NCI-H1436 (cell line): ENCODE measurements at regions not wholly inside any gene's neighbourhood (a gene's known extent, or its start where the extent isn't known, plus 50 kb on each side); places are given as distances from the start of the nearest gene placed in this dataset.

Experiments
- DNase-seq: peaks from one replicate; lab custom pipeline; 2025; lab: John Stamatoyannopoulos, UW

GRCh38 chr5:71948206-71948605 lies 159.1 kb upstream of the MAP1B start:
- no peak for DNase-seq

GRCh38 chr5:71949772-71950171 lies 157.5 kb upstream of the MAP1B start:
- no peak for DNase-seq

DNA sequence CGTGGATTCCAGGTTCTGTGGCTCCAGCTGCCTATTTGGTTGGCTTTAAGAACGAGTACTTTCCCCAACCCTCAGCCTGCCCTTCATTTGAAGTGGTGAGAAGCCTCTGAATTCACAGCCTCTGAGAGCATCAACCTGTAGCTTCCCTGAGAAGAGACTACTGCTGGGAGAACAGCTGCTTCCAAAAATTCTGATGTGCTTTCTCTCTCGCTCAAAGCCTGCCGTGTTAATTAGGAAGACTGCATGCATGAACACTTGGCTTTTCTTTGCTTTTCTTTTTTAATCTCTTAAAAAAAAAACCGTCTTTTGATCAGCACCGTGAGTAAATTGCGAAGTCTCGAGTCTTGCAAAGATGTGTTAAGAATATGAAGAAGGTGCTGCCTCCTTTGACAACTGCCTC lies 153.4 kb upstream of the MAP1B start:
- no peak for DNase-seq

GRCh38 chr5:71954329-71954728 lies 152.9 kb upstream of the MAP1B start:
- no peak for DNase-seq

DNA sequence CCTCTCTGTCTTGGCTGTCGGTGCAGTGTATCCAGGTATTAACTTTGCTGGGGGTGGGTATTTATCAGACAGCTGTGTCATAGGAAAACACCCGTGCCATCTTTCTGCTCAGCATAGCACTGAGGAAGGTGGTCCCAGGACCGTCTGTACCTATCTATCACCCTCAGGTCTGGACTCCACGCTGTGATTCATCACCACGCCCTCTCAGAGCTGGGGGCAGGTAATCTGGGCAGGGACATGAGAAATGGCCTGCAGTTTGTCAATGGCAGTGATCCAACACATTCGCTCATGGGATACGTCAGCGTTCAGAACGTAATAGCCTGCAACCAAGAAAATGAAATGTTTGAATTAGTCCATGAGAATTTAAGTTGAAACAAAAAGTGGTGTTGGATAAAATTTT lies 151.6 kb upstream of the MAP1B start:
- peak; percentile 21 for DNase-seq

GRCh38 chr5:71957292-71957898 lies 149.9 kb upstream of the MAP1B start:
- DNase-seq = no peak

GRCh38 chr5:71960195-71960594 lies 147.1 kb upstream of the MAP1B start:
- no peak for DNase-seq

GRCh38 chr5:71961786-71962185 lies 145.5 kb upstream of the MAP1B start:
- no peak for DNase-seq

GRCh38 chr5:71969460-71969859 lies 137.8 kb upstream of the MAP1B start:
- DNase-seq = no peak

- no peak for DNase-seq
Measured at GRCh38 chr5:71971862-71972261, 135.4 kb upstream of the MAP1B start.

GRCh38 chr5:71972777-71973473 lies 134.3 kb upstream of the MAP1B start:
- DNase-seq = no peak

- DNase-seq = no peak
Measured at GRCh38 chr5:71973563-71973962, 133.7 kb upstream of the MAP1B start.

DNA sequence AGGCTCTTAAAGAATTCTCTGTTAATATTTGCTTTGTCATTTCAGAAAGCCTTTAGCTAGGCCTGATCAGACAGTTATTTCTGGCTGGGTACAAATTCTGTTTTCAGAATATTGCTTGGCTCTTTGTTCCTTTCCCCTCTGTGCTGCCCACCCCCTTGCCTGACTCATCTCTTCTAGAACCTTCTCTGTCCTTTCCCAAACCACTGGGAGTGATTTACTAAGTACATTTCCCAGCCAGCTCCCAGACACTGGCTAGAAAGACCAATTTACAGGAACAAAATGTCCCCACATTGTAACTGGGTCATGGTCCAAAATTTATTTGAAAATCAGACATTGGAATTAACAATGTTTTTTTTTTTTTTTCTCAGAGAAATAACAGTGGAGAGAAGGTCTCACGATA lies 133.1 kb upstream of the MAP1B start:
- no peak for DNase-seq

DNA sequence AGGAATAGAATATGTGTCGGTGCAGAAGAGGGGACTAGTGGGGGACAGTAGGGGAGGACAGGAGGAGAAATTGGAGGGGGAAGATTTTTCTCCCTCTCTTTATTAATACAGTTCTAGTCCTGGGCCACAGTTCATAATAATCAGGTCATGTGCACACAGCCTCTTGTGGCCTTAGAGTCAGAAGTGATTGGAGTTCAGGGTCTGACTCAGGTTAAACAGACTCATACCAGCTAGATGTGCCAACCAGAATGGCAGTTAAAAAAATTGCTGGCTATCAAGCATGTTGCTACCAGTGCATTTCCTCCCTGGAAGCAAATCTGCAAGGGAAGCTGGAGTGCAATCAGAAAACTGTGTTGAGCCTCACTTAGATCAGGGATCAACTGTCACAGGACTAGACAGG lies 132.7 kb upstream of the MAP1B start:
- DNase-seq = no peak

- DNase-seq = no peak
Measured at GRCh38 chr5:71976449-71976848, 130.8 kb upstream of the MAP1B start.

DNA sequence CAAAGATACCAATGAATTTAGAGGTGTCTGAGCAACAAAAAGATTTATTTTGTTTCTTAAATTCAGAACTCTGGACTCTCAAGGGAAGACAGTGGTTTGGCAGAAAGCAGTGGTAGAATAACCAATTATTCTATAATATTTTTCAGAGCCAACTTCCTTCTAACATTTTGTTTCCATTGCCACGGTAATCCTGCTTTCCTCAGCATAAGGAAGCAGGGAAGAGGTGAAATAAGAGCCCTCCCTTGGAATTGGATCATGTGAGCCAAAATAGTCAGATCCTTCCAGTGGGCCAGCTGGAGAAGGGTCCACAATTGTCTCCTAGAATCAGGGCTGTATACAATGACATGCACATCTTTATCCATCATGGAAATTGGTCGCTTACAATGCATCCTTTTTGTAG lies 130.0 kb upstream of the MAP1B start:
- no peak for DNase-seq

DNA sequence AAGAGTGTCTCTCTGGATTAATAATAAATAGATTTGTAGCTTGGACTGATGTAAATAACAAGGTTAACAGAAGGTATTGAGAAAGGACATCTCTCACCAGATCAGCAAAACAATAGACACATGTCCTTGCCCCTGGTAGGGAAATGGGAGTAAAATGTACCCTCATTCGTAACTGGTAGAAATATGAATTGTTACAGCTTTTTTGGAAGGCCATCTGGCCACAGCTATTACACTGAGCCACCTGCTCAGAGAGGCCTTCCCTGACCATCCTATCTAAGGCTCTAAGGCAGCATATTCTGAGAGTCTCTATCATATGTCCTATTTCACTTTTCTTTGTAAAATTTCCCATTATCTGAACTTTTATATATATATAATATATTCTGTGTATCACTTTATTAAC lies 129.1 kb upstream of the MAP1B start:
- DNase-seq = no peak

- no peak for DNase-seq
Measured at GRCh38 chr5:71982717-71983395, 124.4 kb upstream of the MAP1B start.

- DNase-seq = no peak
Measured at GRCh38 chr5:71986101-71986500, 121.2 kb upstream of the MAP1B start.

GRCh38 chr5:71988808-71989207 lies 118.5 kb upstream of the MAP1B start:
- DNase-seq = no peak

DNA sequence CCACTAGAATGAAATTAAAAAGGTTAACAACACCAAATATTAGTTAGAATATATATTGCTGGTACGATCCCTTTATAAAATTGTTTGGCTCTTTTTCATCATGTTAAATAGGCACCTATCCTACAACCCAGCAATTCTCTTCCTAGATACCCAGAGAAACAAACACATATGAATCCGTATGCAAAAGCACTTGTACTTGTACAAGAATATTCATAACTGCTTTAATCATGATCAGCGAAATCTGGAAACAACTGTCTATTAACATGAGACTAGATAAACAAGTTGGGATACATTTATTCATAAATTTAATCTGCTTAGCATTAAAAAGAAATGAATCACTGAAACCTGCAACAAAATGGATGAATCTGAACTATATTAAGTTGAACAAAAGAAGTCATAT lies 113.7 kb upstream of the MAP1B start:
- DNase-seq = no peak

- DNase-seq = no peak
Measured at GRCh38 chr5:71996789-71997188, 110.5 kb upstream of the MAP1B start.

- no peak for DNase-seq
Measured at GRCh38 chr5:71998746-71999145, 108.5 kb upstream of the MAP1B start.

- no peak for DNase-seq
Measured at GRCh38 chr5:72000707-72001106, 106.6 kb upstream of the MAP1B start.
